GM23338 (cell line): ENCODE measurements at regions not wholly inside any gene's neighbourhood (a gene's known extent, or its start where the extent isn't known, plus 50 kb on each side); places are given as distances from the start of the nearest gene placed in this dataset.
A peak's percentile ranks its signal among the peaks of the same experiment; 100 is the strongest.

Experiments used
- ATAC-seq: fragments of 200-7000 bp; cut with Tn5 transposase; 3 replicates; pipeline ENCODE4 v1.9.1; 2020
- DNase-seq: peaks from one replicate; pipeline ENCODE4 v3.0.0-alpha.2; 2015; ENCODE audit warnings: low spot score
- H2AFZ ChIP-seq: fragments of 200-600 bp; sonication (generic); 2 replicates; pipeline ENCODE4 v1.8.0; 2016; ENCODE audit warnings: antibody characterized with exemption, mild to moderate bottlenecking, moderate library complexity
- H3F3A ChIP-seq: fragments of 200-600 bp; sonication (generic); replicated peaks from 2 replicates; pipeline ENCODE4 v1.8.0; 2017; ENCODE audit warnings: antibody characterized with exemption, mixed run types, low read depth
- H3K27ac ChIP-seq: fragments of 200-600 bp; sonication (generic); 2 replicates; pipeline ENCODE4 v1.6.1; 2016; ENCODE audit warnings: low read depth
- H3K27me3 ChIP-seq: fragments of 200-600 bp; sonication (generic); 2 replicates; pipeline ENCODE4 v1.8.0; 2016; ENCODE audit warnings: mild to moderate bottlenecking, mixed run types, moderate library complexity; ENCODE audit not compliant: insufficient read depth
- H3K36me3 ChIP-seq: fragments of 200-600 bp; sonication (generic); 2 replicates; pipeline ENCODE4 v1.8.0; 2016; ENCODE audit warnings: mild to moderate bottlenecking; ENCODE audit not compliant: insufficient read depth
- H3K4me1 ChIP-seq: fragments of 200-600 bp; sonication (generic); 2 replicates; pipeline ENCODE4 v1.8.0; 2016; ENCODE audit warnings: mild to moderate bottlenecking, moderate library complexity; ENCODE audit not compliant: insufficient read depth
- H3K4me2 ChIP-seq: fragments of 200-600 bp; sonication (generic); 2 replicates; pipeline ENCODE4 v1.7.1; 2017; ENCODE audit warnings: mixed run types
- H3K4me3 ChIP-seq: fragments of 200-600 bp; sonication (generic); 2 replicates; pipeline ENCODE4 v1.6.1; 2016; ENCODE audit warnings: mixed run types
- H3K79me2 ChIP-seq: fragments of 200-600 bp; sonication (generic); replicated peaks from 2 replicates; pipeline ENCODE4 v1.8.0; 2017; ENCODE audit warnings: mild to moderate bottlenecking; ENCODE audit not compliant: insufficient read depth
- H3K9me2 ChIP-seq: fragments of 200-600 bp; sonication (generic); 2 replicates; pipeline ENCODE4 v1.8.0; 2017; ENCODE audit not compliant: insufficient read depth
- H4K20me1 ChIP-seq: fragments of 200-600 bp; sonication (generic); replicated peaks from 2 replicates; pipeline ENCODE4 v1.8.0; 2017; ENCODE audit warnings: mild to moderate bottlenecking; ENCODE audit not compliant: insufficient read depth
- H3K27ac Mint-ChIP-seq: 2 replicates; pipeline ENCODE4 v1.8.0; 2020; ENCODE audit warnings: inconsistent platforms, mild to moderate bottlenecking, moderate library complexity, mixed read lengths
- H3K27me3 Mint-ChIP-seq: 3 replicates; pipeline ENCODE4 v1.8.0; 2022; ENCODE audit warnings: low read depth, mild to moderate bottlenecking, moderate library complexity, mixed read lengths, inconsistent platforms; ENCODE audit not compliant: insufficient read depth, poor library complexity
- H3K36me3 Mint-ChIP-seq: 3 replicates; pipeline ENCODE4 v1.8.0; 2021; ENCODE audit warnings: low read depth, mild to moderate bottlenecking, inconsistent platforms, moderate library complexity, mixed read lengths
- H3K4me1 Mint-ChIP-seq: 3 replicates; pipeline ENCODE4 v1.8.0; 2020; ENCODE audit warnings: mild to moderate bottlenecking, inconsistent platforms, mixed read lengths
- H3K4me3 Mint-ChIP-seq: 3 replicates; pipeline ENCODE4 v1.8.0; 2021; ENCODE audit warnings: moderate library complexity, mild to moderate bottlenecking, inconsistent platforms, mixed read lengths
- H3K9me3 Mint-ChIP-seq: 3 replicates; pipeline ENCODE4 v1.8.0; 2020; ENCODE audit warnings: moderate library complexity, mild to moderate bottlenecking, inconsistent platforms, mixed read lengths
- CREB1 ChIP-seq: fragments of 250-450 bp; sonication (Bioruptor Pico); IDR thresholded peaks from 2 replicates; pipeline ENCODE4 v1.5.0; 2020; ENCODE audit warnings: low read depth, mild to moderate bottlenecking, moderate library complexity
- CTCF ChIP-seq, 2 experiments: fragments of 200-600 bp in 1 of 2; sonication (generic) in 1 of 2; conservative IDR thresholded peaks; 2 replicates each; pipeline versions ENCODE4 v1.5.1 to v1.6.1; 2016 to 2017; ENCODE audit warnings: antibody characterized with exemption in 2 of 2, low read depth in 2 of 2, mild to moderate bottlenecking in 2 of 2, moderate library complexity in 1 of 2
- EZH2 ChIP-seq: fragments of 200-600 bp; sonication (generic); IDR thresholded peaks from one replicate; pipeline ENCODE4 v1.8.0; 2017; ENCODE audit warnings: antibody characterized with exemption, mild to moderate bottlenecking, low read depth; ENCODE audit not compliant: unreplicated experiment
- EZH2phosphoT487 ChIP-seq: fragments of 200-600 bp; sonication (generic); IDR thresholded peaks from one replicate; pipeline ENCODE4 v1.8.1; 2018; ENCODE audit warnings: antibody characterized with exemption; ENCODE audit not compliant: unreplicated experiment
- JUNB ChIP-seq: IDR thresholded peaks from one replicate; pipeline ENCODE4 v1.6.1; 2016; ENCODE audit warnings: antibody characterized with exemption; ENCODE audit not compliant: unreplicated experiment
- NANOG ChIP-seq: IDR thresholded peaks from 2 replicates; pipeline ENCODE4 v1.6.1; 2016; ENCODE audit warnings: antibody characterized with exemption, borderline replicate concordance
- POLR2AphosphoS5 ChIP-seq: IDR thresholded peaks from 2 replicates; pipeline ENCODE4 v1.6.1; 2016; ENCODE audit warnings: antibody characterized with exemption, low read depth
- REST ChIP-seq: IDR thresholded peaks from one replicate; pipeline ENCODE4 v1.6.1; 2018; ENCODE audit warnings: antibody characterized with exemption; ENCODE audit not compliant: unreplicated experiment
- STAT1 ChIP-seq: IDR thresholded peaks from one replicate; pipeline ENCODE4 v1.6.1; 2016; ENCODE audit warnings: antibody characterized with exemption; ENCODE audit not compliant: unreplicated experiment
- ZNF114 ChIP-seq: fragments of 250-450 bp; sonication (Bioruptor Pico); IDR thresholded peaks from 2 replicates; pipeline ENCODE4 v1.5.0; 2020; ENCODE audit warnings: mild to moderate bottlenecking, moderate library complexity
- ZNF331 ChIP-seq: fragments of 250-450 bp; sonication (Bioruptor Pico); IDR thresholded peaks from 2 replicates; pipeline ENCODE4 v1.5.0; 2020; ENCODE audit warnings: low read depth, mild to moderate bottlenecking, moderate library complexity
- TF ChIP-seq, protein P1 (sequence below): IDR thresholded peaks from 2 replicates; pipeline ENCODE4 v1.6.1; 2016; ENCODE audit warnings: antibody characterized with exemption
- TF ChIP-seq, protein P2 (sequence below): fragments of 250-450 bp; sonication (Bioruptor Pico); IDR thresholded peaks from 2 replicates; pipeline ENCODE4 v1.5.0; 2020; ENCODE audit warnings: mild to moderate bottlenecking, moderate library complexity

- H3K4me3 ChIP-seq = no peak overlapping the region
- no peaks in the 10 kb centered on the region for H3K36me3 ChIP-seq
- no peaks in the 10 kb centered on the region for H4K20me1 ChIP-seq
- no peaks in the 10 kb centered on the region for H3K27me3 ChIP-seq
- no peaks in the 10 kb centered on the region for H3K79me2 ChIP-seq
- no peak overlapping the region for H3K4me3 Mint-ChIP-seq
- DNase-seq = no peak
- no peaks in the 10 kb centered on the region for H3K9me3 Mint-ChIP-seq
- H3K4me1 Mint-ChIP-seq = no peaks in the 10 kb centered on the region
- H3K4me1 ChIP-seq = no peaks in the 10 kb centered on the region
- peak overlapping the region; percentile 66 for H2AFZ ChIP-seq
- ATAC-seq = no peak
- no peaks in the 10 kb centered on the region for H3K27me3 Mint-ChIP-seq
- TF ChIP-seq EZH2 (no peak), REST (no peak), ZNF114 (no peak), STAT1 (no peak), EZH2phosphoT487 (no peak), NANOG (no peak), JUNB (no peak), POLR2AphosphoS5 (no peak), ZNF331 (no peak), CREB1 (CRISPR knock-in tag) (no peak), CTCF (conservative IDR thresholded peaks at IDR 0.05; ENCODE audit: low read depth in 2 of 2) (no peak)
- TF ChIP-seq, protein P1, sequence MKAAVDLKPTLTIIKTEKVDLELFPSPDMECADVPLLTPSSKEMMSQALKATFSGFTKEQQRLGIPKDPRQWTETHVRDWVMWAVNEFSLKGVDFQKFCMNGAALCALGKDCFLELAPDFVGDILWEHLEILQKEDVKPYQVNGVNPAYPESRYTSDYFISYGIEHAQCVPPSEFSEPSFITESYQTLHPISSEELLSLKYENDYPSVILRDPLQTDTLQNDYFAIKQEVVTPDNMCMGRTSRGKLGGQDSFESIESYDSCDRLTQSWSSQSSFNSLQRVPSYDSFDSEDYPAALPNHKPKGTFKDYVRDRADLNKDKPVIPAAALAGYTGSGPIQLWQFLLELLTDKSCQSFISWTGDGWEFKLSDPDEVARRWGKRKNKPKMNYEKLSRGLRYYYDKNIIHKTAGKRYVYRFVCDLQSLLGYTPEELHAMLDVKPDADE = no peak
- TF ChIP-seq, protein P2, sequence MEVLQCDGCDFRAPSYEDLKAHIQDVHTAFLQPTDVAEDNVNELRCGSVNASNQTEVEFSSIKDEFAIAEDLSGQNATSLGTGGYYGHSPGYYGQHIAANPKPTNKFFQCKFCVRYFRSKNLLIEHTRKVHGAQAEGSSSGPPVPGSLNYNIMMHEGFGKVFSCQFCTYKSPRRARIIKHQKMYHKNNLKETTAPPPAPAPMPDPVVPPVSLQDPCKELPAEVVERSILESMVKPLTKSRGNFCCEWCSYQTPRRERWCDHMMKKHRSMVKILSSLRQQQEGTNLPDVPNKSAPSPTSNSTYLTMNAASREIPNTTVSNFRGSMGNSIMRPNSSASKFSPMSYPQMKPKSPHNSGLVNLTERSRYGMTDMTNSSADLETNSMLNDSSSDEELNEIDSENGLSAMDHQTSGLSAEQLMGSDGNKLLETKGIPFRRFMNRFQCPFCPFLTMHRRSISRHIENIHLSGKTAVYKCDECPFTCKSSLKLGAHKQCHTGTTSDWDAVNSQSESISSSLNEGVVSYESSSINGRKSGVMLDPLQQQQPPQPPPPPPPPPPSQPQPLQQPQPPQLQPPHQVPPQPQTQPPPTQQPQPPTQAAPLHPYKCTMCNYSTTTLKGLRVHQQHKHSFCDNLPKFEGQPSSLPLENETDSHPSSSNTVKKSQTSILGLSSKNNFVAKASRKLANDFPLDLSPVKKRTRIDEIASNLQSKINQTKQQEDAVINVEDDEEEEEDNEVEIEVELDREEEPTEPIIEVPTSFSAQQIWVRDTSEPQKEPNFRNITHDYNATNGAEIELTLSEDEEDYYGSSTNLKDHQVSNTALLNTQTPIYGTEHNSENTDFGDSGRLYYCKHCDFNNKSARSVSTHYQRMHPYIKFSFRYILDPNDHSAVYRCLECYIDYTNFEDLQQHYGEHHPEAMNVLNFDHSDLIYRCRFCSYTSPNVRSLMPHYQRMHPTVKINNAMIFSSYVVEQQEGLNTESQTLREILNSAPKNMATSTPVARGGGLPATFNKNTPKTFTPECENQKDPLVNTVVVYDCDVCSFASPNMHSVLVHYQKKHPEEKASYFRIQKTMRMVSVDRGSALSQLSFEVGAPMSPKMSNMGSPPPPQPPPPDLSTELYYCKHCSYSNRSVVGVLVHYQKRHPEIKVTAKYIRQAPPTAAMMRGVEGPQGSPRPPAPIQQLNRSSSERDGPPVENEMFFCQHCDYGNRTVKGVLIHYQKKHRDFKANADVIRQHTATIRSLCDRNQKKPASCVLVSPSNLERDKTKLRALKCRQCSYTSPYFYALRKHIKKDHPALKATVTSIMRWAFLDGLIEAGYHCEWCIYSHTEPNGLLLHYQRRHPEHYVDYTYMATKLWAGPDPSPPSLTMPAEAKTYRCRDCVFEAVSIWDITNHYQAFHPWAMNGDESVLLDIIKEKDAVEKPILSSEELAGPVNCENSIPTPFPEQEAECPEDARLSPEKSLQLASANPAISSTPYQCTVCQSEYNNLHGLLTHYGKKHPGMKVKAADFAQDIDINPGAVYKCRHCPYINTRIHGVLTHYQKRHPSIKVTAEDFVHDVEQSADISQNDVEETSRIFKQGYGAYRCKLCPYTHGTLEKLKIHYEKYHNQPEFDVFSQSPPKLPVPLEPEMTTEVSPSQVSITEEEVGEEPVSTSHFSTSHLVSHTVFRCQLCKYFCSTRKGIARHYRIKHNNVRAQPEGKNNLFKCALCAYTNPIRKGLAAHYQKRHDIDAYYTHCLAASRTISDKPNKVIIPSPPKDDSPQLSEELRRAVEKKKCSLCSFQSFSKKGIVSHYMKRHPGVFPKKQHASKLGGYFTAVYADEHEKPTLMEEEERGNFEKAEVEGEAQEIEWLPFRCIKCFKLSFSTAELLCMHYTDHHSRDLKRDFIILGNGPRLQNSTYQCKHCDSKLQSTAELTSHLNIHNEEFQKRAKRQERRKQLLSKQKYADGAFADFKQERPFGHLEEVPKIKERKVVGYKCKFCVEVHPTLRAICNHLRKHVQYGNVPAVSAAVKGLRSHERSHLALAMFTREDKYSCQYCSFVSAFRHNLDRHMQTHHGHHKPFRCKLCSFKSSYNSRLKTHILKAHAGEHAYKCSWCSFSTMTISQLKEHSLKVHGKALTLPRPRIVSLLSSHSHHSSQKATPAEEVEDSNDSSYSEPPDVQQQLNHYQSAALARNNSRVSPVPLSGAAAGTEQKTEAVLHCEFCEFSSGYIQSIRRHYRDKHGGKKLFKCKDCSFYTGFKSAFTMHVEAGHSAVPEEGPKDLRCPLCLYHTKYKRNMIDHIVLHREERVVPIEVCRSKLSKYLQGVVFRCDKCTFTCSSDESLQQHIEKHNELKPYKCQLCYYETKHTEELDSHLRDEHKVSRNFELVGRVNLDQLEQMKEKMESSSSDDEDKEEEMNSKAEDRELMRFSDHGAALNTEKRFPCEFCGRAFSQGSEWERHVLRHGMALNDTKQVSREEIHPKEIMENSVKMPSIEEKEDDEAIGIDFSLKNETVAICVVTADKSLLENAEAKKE = no peak
- H3K9me2 ChIP-seq = no peaks in the 10 kb centered on the region
- H3K27ac Mint-ChIP-seq = no peak overlapping the region
- H3F3A ChIP-seq = no peaks in the 10 kb centered on the region
- no peaks in the 10 kb centered on the region for H3K36me3 Mint-ChIP-seq
- no peak overlapping the region for H3K27ac ChIP-seq
- H3K4me2 ChIP-seq = no peak overlapping the region
Measured at GRCh38 chr6:21450149-21450548, 143.4 kb upstream of the SOX4 start.
